ENCODE measurements at regions not wholly inside any gene's neighbourhood (a gene's known extent, or its start where the extent isn't known, plus 50 kb on each side); places are given as distances from the start of the nearest gene placed in this dataset.

- peaks cover 0 to 4% (median 0%) of the 10 kb centered on the region in 3 donors for H3K27me3 ChIP-seq (ENCODE audit: control insufficient read depth in 3 of 3, insufficient read depth in 3 of 3, low read length in 3 of 3)
- no peaks in the 10 kb centered on the region for H3K9me3 ChIP-seq (ENCODE audit: control insufficient read depth in 2 of 2, insufficient read depth in 1 of 2, low read depth in 1 of 2, low read length in 1 of 2)
- FAIRE-seq: no peak
- 72 to 77% (median 76%) methylated on average over 8 of the region's 8 CpGs for WGBS, 3 donors
- no peaks in the 10 kb centered on the region for H3K4me1 ChIP-seq (ENCODE audit: control insufficient read depth in 3 of 3, insufficient read depth in 2 of 3, low read depth in 1 of 3, low read length in 2 of 3)
- H3K4me3 ChIP-seq (ENCODE audit: low read depth in 1 of 3, low read length in 3 of 3): no peak overlapping the region
- no peak for DNase-seq
- H3K36me3 ChIP-seq (ENCODE audit: control insufficient read depth in 3 of 3, insufficient read depth in 2 of 3, low read depth in 1 of 3, low read length in 3 of 3): no peaks in the 10 kb centered on the region
- H3K27ac ChIP-seq (ENCODE audit: low read depth in 1 of 3, low read length in 2 of 3): no peak overlapping the region
Measured at GRCh38 chr12:5096241-5096924, 52.7 kb downstream of the KCNA5 start.

- Histone ChIP-seq H3K27ac (ENCODE audit: low read depth in 1 of 3, low read length in 2 of 3) (no peak overlapping the region), H3K36me3 (ENCODE audit: control insufficient read depth in 3 of 3, insufficient read depth in 2 of 3, low read depth in 1 of 3, low read length in 3 of 3) (no peaks in the 10 kb centered on the region), H3K27me3 (ENCODE audit: control insufficient read depth in 3 of 3, insufficient read depth in 3 of 3, low read length in 3 of 3) (peaks cover 0 to 4% (median 0%) of the 10 kb centered on the region in 3 donors), H3K4me1 (ENCODE audit: control insufficient read depth in 3 of 3, insufficient read depth in 2 of 3, low read depth in 1 of 3, low read length in 2 of 3) (no peaks in the 10 kb centered on the region), H3K9me3 (ENCODE audit: control insufficient read depth in 2 of 2, insufficient read depth in 1 of 2, low read depth in 1 of 2, low read length in 1 of 2) (no peaks in the 10 kb centered on the region), H3K4me3 (ENCODE audit: low read depth in 1 of 3, low read length in 3 of 3) (no peak overlapping the region)
- FAIRE-seq: no peak
- WGBS, 3 donors: 76 to 82% (median 78%) methylated on average over 6 of the region's 6 CpGs
- DNase-seq: no peak
Measured at GRCh38 chr12:5097786-5098185, 54.1 kb downstream of the KCNA5 start.

- 93 to 95% (median 94%) methylated on average over 12 to 13 of the region's 13 CpGs for WGBS, 3 donors
- Histone ChIP-seq H3K36me3 (ENCODE audit: control insufficient read depth in 3 of 3, insufficient read depth in 2 of 3, low read depth in 1 of 3, low read length in 3 of 3) (no peaks in the 10 kb centered on the region), H3K4me1 (ENCODE audit: control insufficient read depth in 3 of 3, insufficient read depth in 2 of 3, low read depth in 1 of 3, low read length in 2 of 3) (no peaks in the 10 kb centered on the region), H3K27me3 (ENCODE audit: control insufficient read depth in 3 of 3, insufficient read depth in 3 of 3, low read length in 3 of 3) (peaks cover 0 to 4% (median 0%) of the 10 kb centered on the region in 3 donors), H3K4me3 (ENCODE audit: low read depth in 1 of 3, low read length in 3 of 3) (no peak overlapping the region), H3K9me3 (ENCODE audit: control insufficient read depth in 2 of 2, insufficient read depth in 1 of 2, low read depth in 1 of 2, low read length in 1 of 2) (no peaks in the 10 kb centered on the region), H3K27ac (ENCODE audit: low read depth in 1 of 3, low read length in 2 of 3) (no peak overlapping the region)
- no peak for FAIRE-seq
- DNase-seq: no peak
Measured at GRCh38 chr12:5099136-5099535, 55.5 kb downstream of the KCNA5 start.

- Histone ChIP-seq H3K27me3 (ENCODE audit: control insufficient read depth in 3 of 3, insufficient read depth in 3 of 3, low read length in 3 of 3) (peaks cover 0 to 4% (median 0%) of the 10 kb centered on the region in 3 donors), H3K36me3 (ENCODE audit: control insufficient read depth in 3 of 3, insufficient read depth in 2 of 3, low read depth in 1 of 3, low read length in 3 of 3) (no peaks in the 10 kb centered on the region), H3K4me3 (ENCODE audit: low read depth in 1 of 3, low read length in 3 of 3) (no peak overlapping the region), H3K4me1 (ENCODE audit: control insufficient read depth in 3 of 3, insufficient read depth in 2 of 3, low read depth in 1 of 3, low read length in 2 of 3) (no peaks in the 10 kb centered on the region), H3K9me3 (ENCODE audit: control insufficient read depth in 2 of 2, insufficient read depth in 1 of 2, low read depth in 1 of 2, low read length in 1 of 2) (no peaks in the 10 kb centered on the region), H3K27ac (ENCODE audit: low read depth in 1 of 3, low read length in 2 of 3) (no peak overlapping the region)
- WGBS, 3 donors: 75 to 80% (median 80%) methylated on average over 7 of the region's 7 CpGs
- FAIRE-seq: no peak
- no peak for DNase-seq
Measured at GRCh38 chr12:5099591-5099990, 55.9 kb downstream of the KCNA5 start.

GRCh38 chr12:5101686-5102085, 58.0 kb downstream of the KCNA5 start:
- WGBS, 3 donors: 85 to 90% (median 86%) methylated on average over 3 of the region's 3 CpGs
- H3K9me3 ChIP-seq (ENCODE audit: control insufficient read depth in 2 of 2, insufficient read depth in 1 of 2, low read depth in 1 of 2, low read length in 1 of 2): no peaks in the 10 kb centered on the region
- H3K4me1 ChIP-seq (ENCODE audit: control insufficient read depth in 3 of 3, insufficient read depth in 2 of 3, low read depth in 1 of 3, low read length in 2 of 3): no peaks in the 10 kb centered on the region
- DNase-seq: no peak
- H3K36me3 ChIP-seq (ENCODE audit: control insufficient read depth in 3 of 3, insufficient read depth in 2 of 3, low read depth in 1 of 3, low read length in 3 of 3): no peaks in the 10 kb centered on the region
- H3K27ac ChIP-seq (ENCODE audit: low read depth in 1 of 3, low read length in 2 of 3): no peak overlapping the region
- H3K27me3 ChIP-seq (ENCODE audit: control insufficient read depth in 3 of 3, insufficient read depth in 3 of 3, low read length in 3 of 3): no peaks in the 10 kb centered on the region
- no peak for FAIRE-seq
- H3K4me3 ChIP-seq (ENCODE audit: low read depth in 1 of 3, low read length in 3 of 3): no peak overlapping the region

GRCh38 chr12:5102261-5102789, 58.6 kb downstream of the KCNA5 start:
- FAIRE-seq: no peak

GRCh38 chr12:5102806-5103205, 59.1 kb downstream of the KCNA5 start:
- Histone ChIP-seq H3K27ac (ENCODE audit: low read depth in 1 of 3, low read length in 2 of 3) (no peak overlapping the region), H3K9me3 (ENCODE audit: control insufficient read depth in 2 of 2, insufficient read depth in 1 of 2, low read depth in 1 of 2, low read length in 1 of 2) (no peaks in the 10 kb centered on the region), H3K4me1 (ENCODE audit: control insufficient read depth in 3 of 3, insufficient read depth in 2 of 3, low read depth in 1 of 3, low read length in 2 of 3) (no peaks in the 10 kb centered on the region), H3K4me3 (ENCODE audit: low read depth in 1 of 3, low read length in 3 of 3) (no peak overlapping the region), H3K27me3 (ENCODE audit: control insufficient read depth in 3 of 3, insufficient read depth in 3 of 3, low read length in 3 of 3) (no peaks in the 10 kb centered on the region), H3K36me3 (ENCODE audit: control insufficient read depth in 3 of 3, insufficient read depth in 2 of 3, low read depth in 1 of 3, low read length in 3 of 3) (no peaks in the 10 kb centered on the region)
- no peak for DNase-seq
- no peak for FAIRE-seq
- WGBS, 3 donors: 87 to 97% (median 91%) methylated on average over 1 of the region's 1 CpG

More at GRCh38 chr12:5102261-5102789, 58.6 kb downstream of the KCNA5 start:
- DNase-seq: no peak
- H3K27me3 ChIP-seq (ENCODE audit: control insufficient read depth in 3 of 3, insufficient read depth in 3 of 3, low read length in 3 of 3): no peaks in the 10 kb centered on the region
- no peak overlapping the region for H3K27ac ChIP-seq (ENCODE audit: low read depth in 1 of 3, low read length in 2 of 3)
- WGBS, 3 donors: 77 to 85% (median 79%) methylated on average over 5 of the region's 5 CpGs
- H3K4me3 ChIP-seq (ENCODE audit: low read depth in 1 of 3, low read length in 3 of 3): no peak overlapping the region
- no peaks in the 10 kb centered on the region for H3K36me3 ChIP-seq (ENCODE audit: control insufficient read depth in 3 of 3, insufficient read depth in 2 of 3, low read depth in 1 of 3, low read length in 3 of 3)
- no peaks in the 10 kb centered on the region for H3K9me3 ChIP-seq (ENCODE audit: control insufficient read depth in 2 of 2, insufficient read depth in 1 of 2, low read depth in 1 of 2, low read length in 1 of 2)
- no peaks in the 10 kb centered on the region for H3K4me1 ChIP-seq (ENCODE audit: control insufficient read depth in 3 of 3, insufficient read depth in 2 of 3, low read depth in 1 of 3, low read length in 2 of 3)

- no peaks in the 10 kb centered on the region for H3K9me3 ChIP-seq (ENCODE audit: control insufficient read depth in 2 of 2, insufficient read depth in 1 of 2, low read depth in 1 of 2, low read length in 1 of 2)
- H3K27me3 ChIP-seq (ENCODE audit: control insufficient read depth in 3 of 3, insufficient read depth in 3 of 3, low read length in 3 of 3): peaks cover 0 to 2% (median 0%) of the 10 kb centered on the region in 3 donors
- WGBS, 3 donors: 59 to 93% (median 72%) methylated on average over 1 of the region's 1 CpG
- no peak overlapping the region for H3K4me3 ChIP-seq (ENCODE audit: low read depth in 1 of 3, low read length in 3 of 3)
- FAIRE-seq (no peak), DNase-seq (no peak)
- H3K27ac ChIP-seq (ENCODE audit: low read depth in 1 of 3, low read length in 2 of 3): no peak overlapping the region
- H3K4me1 ChIP-seq (ENCODE audit: control insufficient read depth in 3 of 3, insufficient read depth in 2 of 3, low read depth in 1 of 3, low read length in 2 of 3): no peaks in the 10 kb centered on the region
- H3K36me3 ChIP-seq (ENCODE audit: control insufficient read depth in 3 of 3, insufficient read depth in 2 of 3, low read depth in 1 of 3, low read length in 3 of 3): no peaks in the 10 kb centered on the region
Measured at GRCh38 chr12:5110345-5110744, 66.7 kb downstream of the KCNA5 start.

GRCh38 chr12:5114436-5114835, 70.8 kb downstream of the KCNA5 start:
- Histone ChIP-seq H3K27ac (ENCODE audit: low read depth in 1 of 3, low read length in 2 of 3) (no peak overlapping the region), H3K4me3 (ENCODE audit: low read depth in 1 of 3, low read length in 3 of 3) (no peak overlapping the region), H3K4me1 (ENCODE audit: control insufficient read depth in 3 of 3, insufficient read depth in 2 of 3, low read depth in 1 of 3, low read length in 2 of 3) (no peaks in the 10 kb centered on the region), H3K27me3 (ENCODE audit: control insufficient read depth in 3 of 3, insufficient read depth in 3 of 3, low read length in 3 of 3) (peaks cover 0 to 2% (median 0%) of the 10 kb centered on the region in 3 donors), H3K9me3 (ENCODE audit: control insufficient read depth in 2 of 2, insufficient read depth in 1 of 2, low read depth in 1 of 2, low read length in 1 of 2) (no peaks in the 10 kb centered on the region), H3K36me3 (ENCODE audit: control insufficient read depth in 3 of 3, insufficient read depth in 2 of 3, low read depth in 1 of 3, low read length in 3 of 3) (no peaks in the 10 kb centered on the region)
- DNase-seq (no peak), FAIRE-seq (no peak)
- WGBS, 3 donors: 14 to 54% (median 31%) methylated on average over 7 of the region's 7 CpGs
